Vagina (tissue), 2 donors: ENCODE measurements at regions not wholly inside any gene's neighbourhood (a gene's known extent, or its start where the extent isn't known, plus 50 kb on each side); places are given as distances from the start of the nearest gene placed in this dataset.

Experiments
- POLR2A ChIP-seq, 2 donors: fragments of 450-650 bp; IDR thresholded peaks; one replicate each; pipeline ENCODE4 v1.6.1; 2017; ENCODE audit warnings: antibody characterized with exemption in 2 of 2, mild to moderate bottlenecking in 2 of 2, moderate library complexity in 2 of 2
- TF ChIP-seq, protein P1 (sequence below), 3 experiments: fragments of 450-650 bp in 2 of 3; fragments of 200-600 bp in 1 of 3; sonication (generic) in 1 of 3; IDR thresholded peaks; one replicate each; pipeline ENCODE4 v1.5.1; 2017 to 2019; ENCODE audit warnings: antibody characterized with exemption in 3 of 3, mild to moderate bottlenecking in 2 of 3, moderate library complexity in 2 of 3

DNA sequence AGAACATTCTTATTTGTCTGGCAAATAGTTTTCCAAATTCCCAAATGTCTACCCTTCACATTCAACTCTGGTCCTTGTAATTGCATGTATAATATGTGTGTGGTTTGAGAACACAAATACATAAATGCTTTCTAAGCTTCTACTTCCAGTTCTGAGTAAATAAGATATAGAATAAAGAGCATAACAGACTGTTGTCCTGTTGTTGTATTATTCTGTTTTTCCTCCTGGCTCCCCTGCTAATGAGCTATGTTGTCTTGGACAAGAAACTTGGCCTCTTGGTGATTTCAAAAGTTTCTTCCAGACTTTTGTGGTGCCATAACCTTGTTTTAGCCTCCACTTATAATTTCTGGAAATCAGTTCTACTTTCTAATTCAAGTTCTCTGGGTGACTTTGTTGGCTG is 75.3 kb upstream of the USP38 start:
- TF ChIP-seq, protein P1, sequence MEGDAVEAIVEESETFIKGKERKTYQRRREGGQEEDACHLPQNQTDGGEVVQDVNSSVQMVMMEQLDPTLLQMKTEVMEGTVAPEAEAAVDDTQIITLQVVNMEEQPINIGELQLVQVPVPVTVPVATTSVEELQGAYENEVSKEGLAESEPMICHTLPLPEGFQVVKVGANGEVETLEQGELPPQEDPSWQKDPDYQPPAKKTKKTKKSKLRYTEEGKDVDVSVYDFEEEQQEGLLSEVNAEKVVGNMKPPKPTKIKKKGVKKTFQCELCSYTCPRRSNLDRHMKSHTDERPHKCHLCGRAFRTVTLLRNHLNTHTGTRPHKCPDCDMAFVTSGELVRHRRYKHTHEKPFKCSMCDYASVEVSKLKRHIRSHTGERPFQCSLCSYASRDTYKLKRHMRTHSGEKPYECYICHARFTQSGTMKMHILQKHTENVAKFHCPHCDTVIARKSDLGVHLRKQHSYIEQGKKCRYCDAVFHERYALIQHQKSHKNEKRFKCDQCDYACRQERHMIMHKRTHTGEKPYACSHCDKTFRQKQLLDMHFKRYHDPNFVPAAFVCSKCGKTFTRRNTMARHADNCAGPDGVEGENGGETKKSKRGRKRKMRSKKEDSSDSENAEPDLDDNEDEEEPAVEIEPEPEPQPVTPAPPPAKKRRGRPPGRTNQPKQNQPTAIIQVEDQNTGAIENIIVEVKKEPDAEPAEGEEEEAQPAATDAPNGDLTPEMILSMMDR (IDR thresholded peaks at IDR 0.05) = no peak
- TF ChIP-seq POLR2A (IDR thresholded peaks at IDR 0.05) = no peak
